22Rv1 (cell line): ENCODE measurements at regions not wholly inside any gene's neighbourhood (a gene's known extent, or its start where the extent isn't known, plus 50 kb on each side); places are given as distances from the start of the nearest gene placed in this dataset.
"Not testable (repeated sequence)": the region's sequence is repeated elsewhere in the genome, so short reads cannot be mapped to it uniquely, and the experiment has no call there.

ENCODE experiments used
- ZFX ChIP-seq: fragments of 450-650 bp; IDR thresholded peaks from 2 replicates; pipeline ENCODE4 v1.6.1; 2017; ENCODE audit warnings: antibody characterized with exemption, borderline replicate concordance
- TF ChIP-seq, protein P1 (sequence below): fragments of 450-650 bp; IDR thresholded peaks from 2 replicates; pipeline ENCODE4 v1.5.1; 2017; ENCODE audit warnings: mild to moderate bottlenecking

DNA sequence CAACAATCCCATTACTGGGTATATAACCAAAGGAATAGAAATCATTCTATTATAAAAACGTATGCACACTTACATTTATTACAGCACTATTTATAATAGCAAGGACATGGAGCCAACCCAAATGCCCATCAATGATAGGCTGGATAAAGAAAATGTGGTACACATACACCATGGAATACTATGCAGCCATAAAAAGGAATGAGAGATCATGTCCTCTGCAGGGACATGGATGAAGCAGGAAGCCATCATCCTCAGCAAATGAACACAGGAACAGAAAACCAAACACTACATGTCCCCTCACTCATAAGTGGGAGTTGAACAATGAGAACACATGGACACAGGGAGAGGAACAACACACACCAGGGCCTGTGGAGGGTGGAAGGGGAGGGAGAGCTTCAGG, 157.4 kb upstream of the C11orf58 start:
- TF ChIP-seq, protein P1, sequence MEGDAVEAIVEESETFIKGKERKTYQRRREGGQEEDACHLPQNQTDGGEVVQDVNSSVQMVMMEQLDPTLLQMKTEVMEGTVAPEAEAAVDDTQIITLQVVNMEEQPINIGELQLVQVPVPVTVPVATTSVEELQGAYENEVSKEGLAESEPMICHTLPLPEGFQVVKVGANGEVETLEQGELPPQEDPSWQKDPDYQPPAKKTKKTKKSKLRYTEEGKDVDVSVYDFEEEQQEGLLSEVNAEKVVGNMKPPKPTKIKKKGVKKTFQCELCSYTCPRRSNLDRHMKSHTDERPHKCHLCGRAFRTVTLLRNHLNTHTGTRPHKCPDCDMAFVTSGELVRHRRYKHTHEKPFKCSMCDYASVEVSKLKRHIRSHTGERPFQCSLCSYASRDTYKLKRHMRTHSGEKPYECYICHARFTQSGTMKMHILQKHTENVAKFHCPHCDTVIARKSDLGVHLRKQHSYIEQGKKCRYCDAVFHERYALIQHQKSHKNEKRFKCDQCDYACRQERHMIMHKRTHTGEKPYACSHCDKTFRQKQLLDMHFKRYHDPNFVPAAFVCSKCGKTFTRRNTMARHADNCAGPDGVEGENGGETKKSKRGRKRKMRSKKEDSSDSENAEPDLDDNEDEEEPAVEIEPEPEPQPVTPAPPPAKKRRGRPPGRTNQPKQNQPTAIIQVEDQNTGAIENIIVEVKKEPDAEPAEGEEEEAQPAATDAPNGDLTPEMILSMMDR = not testable (repeated sequence)
- TF ChIP-seq ZFX = not testable (repeated sequence)
